Epithelial cell of proximal tubule (primary cell): ENCODE measurements at regions not wholly inside any gene's neighbourhood (a gene's known extent, or its start where the extent isn't known, plus 50 kb on each side); places are given as distances from the start of the nearest gene placed in this dataset.
"Not testable (repeated sequence)": the region's sequence is repeated elsewhere in the genome, so short reads cannot be mapped to it uniquely, and the experiment has no call there.

Experiments
- DNase-seq: peaks from one replicate; pipeline ENCODE4 v3.0.0-alpha.2; 2011; ENCODE audit warnings: low read depth
- H3K4me3 ChIP-seq: 2 replicates; pipeline ENCODE4 v1.5.1; 2011; ENCODE audit warnings: low read depth, mild to moderate bottlenecking, low read length
- CTCF ChIP-seq: conservative IDR thresholded peaks from 2 replicates; pipeline ENCODE4 v1.5.1; 2012; ENCODE audit warnings: low read depth, mild to moderate bottlenecking, low read length

- H3K4me3 ChIP-seq: no peak overlapping the region
- DNase-seq: no peak
- TF ChIP-seq CTCF: no peak
These were observed 122.3 kb downstream of the RSL24D1 start for GRCh38 chr15:55074431-55074830.

- not testable (repeated sequence) for H3K4me3 ChIP-seq, DNase-seq
These were observed 132.8 kb downstream of the RSL24D1 start for GRCh38 chr15:55063970-55064369.

- DNase-seq: no peak
- no peak overlapping the region for H3K4me3 ChIP-seq
- no peak for TF ChIP-seq CTCF
These were observed 135.9 kb downstream of the RSL24D1 start for GRCh38 chr15:55060836-55061235.

GRCh38 chr15:55056500-55056899, 140.2 kb downstream of the RSL24D1 start:
- no peak overlapping the region for H3K4me3 ChIP-seq
- TF ChIP-seq CTCF: no peak
- no peak for DNase-seq

- DNase-seq: no peak
- no peak overlapping the region for H3K4me3 ChIP-seq
- TF ChIP-seq CTCF: no peak
These were observed 152.6 kb downstream of the RSL24D1 start for GRCh38 chr15:55044162-55044561.

- TF ChIP-seq CTCF: no peak
- H3K4me3 ChIP-seq: no peak overlapping the region
- no peak for DNase-seq
These were observed 159.7 kb downstream of the RSL24D1 start for GRCh38 chr15:55037071-55037470.

GRCh38 chr15:55035749-55036148, 161.0 kb downstream of the RSL24D1 start:
- no peak for TF ChIP-seq CTCF
- no peak overlapping the region for H3K4me3 ChIP-seq
- no peak for DNase-seq

- H3K4me3 ChIP-seq: no peak overlapping the region
- TF ChIP-seq CTCF: no peak
- no peak for DNase-seq
These were observed 163.2 kb downstream of the RSL24D1 start for GRCh38 chr15:55033574-55033973.
